EH (cell line): ENCODE measurements at regions not wholly inside any gene's neighbourhood (a gene's known extent, or its start where the extent isn't known, plus 50 kb on each side); places are given as distances from the start of the nearest gene placed in this dataset.

Experiments used
- DNase-seq: peaks from one replicate; pipeline ENCODE4 v3.0.0-alpha.2; 2015; ENCODE audit warnings: low read depth

- no peak for DNase-seq
Measured at GRCh38 chrX:54615109-54615508, 85.1 kb downstream of the GNL3L start.

GRCh38 chrX:54633641-54634040 is 103.6 kb downstream of the GNL3L start:
- DNase-seq, result peak; percentile 43

GRCh38 chrX:54639018-54639345 is 109.0 kb downstream of the GNL3L start:
- no peak for DNase-seq

- peak; percentile 98 for DNase-seq
Measured at GRCh38 chrX:54639346-54640102, 109.5 kb downstream of the GNL3L start.

- no peak for DNase-seq
Measured at GRCh38 chrX:54640103-54640690, 110.2 kb downstream of the GNL3L start.

- DNase-seq, result no peak
Measured at GRCh38 chrX:54640736-54641135, 110.7 kb downstream of the GNL3L start.

GRCh38 chrX:54641530-54641929 is 111.5 kb downstream of the GNL3L start:
- DNase-seq, result no peak

GRCh38 chrX:54647607-54648006 is 117.6 kb downstream of the GNL3L start:
- peak; percentile 20 for DNase-seq

GRCh38 chrX:54659547-54659946 is 129.5 kb downstream of the GNL3L start:
- DNase-seq, result no peak

GRCh38 chrX:54675762-54676161 is 122.3 kb downstream of the ITIH6 start:
- DNase-seq, result no peak

- no peak for DNase-seq
Measured at GRCh38 chrX:54695231-54695630, 102.8 kb downstream of the ITIH6 start.

- no peak for DNase-seq
Measured at GRCh38 chrX:54695816-54696487, 102.1 kb downstream of the ITIH6 start.
